Ovary (tissue), 3 donors: ENCODE measurements at regions not wholly inside any gene's neighbourhood (a gene's known extent, or its start where the extent isn't known, plus 50 kb on each side); places are given as distances from the start of the nearest gene placed in this dataset.

ENCODE experiments used
- CTCF ChIP-seq, 3 donors: fragments of 450-650 bp in 2 of 3; fragments of 200-600 bp in 1 of 3; IDR thresholded peaks; one replicate each; pipeline versions ENCODE4 v1.5.1 to v1.8.0; 2016 to 2022; ENCODE audit warnings: antibody characterized with exemption in 3 of 3, mild to moderate bottlenecking in 1 of 3
- EP300 ChIP-seq: sonication (generic); formaldehyde crosslinking; IDR thresholded peaks from one replicate; pipeline ENCODE4 v1.6.1; 2017; ENCODE audit warnings: antibody characterized with exemption
- donor health status: DM: no; HTN: no; CAD: no.

GRCh38 chr6:139690007-139690406, 315.6 kb upstream of the CITED2 start:
- TF ChIP-seq CTCF (IDR thresholded peaks at IDR 0.05): no peak
- TF ChIP-seq EP300: no peak
